Neural progenitor cell (in vitro differentiated cells): ENCODE measurements at regions not wholly inside any gene's neighbourhood (a gene's known extent, or its start where the extent isn't known, plus 50 kb on each side); places are given as distances from the start of the nearest gene placed in this dataset.

Source experiments
- DNase-seq: peaks from one replicate; pipeline ENCODE4 v3.0.0-alpha.2; 2016; ENCODE audit warnings: low spot score
- H2AFZ ChIP-seq: fragments of 200-600 bp; sonication (generic); replicated peaks from 2 replicates; pipeline ENCODE4 v1.6.1; 2016; ENCODE audit warnings: antibody characterized with exemption
- H3F3A ChIP-seq: fragments of 200-600 bp; sonication (generic); 2 replicates; pipeline ENCODE4 v1.6.1; 2016; ENCODE audit warnings: antibody characterized with exemption, low read depth
- H3K27ac ChIP-seq: fragments of 200-600 bp; sonication (generic); 2 replicates; pipeline ENCODE4 v1.5.1; 2016; ENCODE audit warnings: mild to moderate bottlenecking
- H3K27me3 ChIP-seq: fragments of 200-600 bp; sonication (generic); 2 replicates; pipeline ENCODE4 v1.6.1; 2016; ENCODE audit warnings: mild to moderate bottlenecking, moderate library complexity
- H3K36me3 ChIP-seq: fragments of 200-600 bp; sonication (generic); 2 replicates; pipeline ENCODE4 v1.5.1; 2016
- H3K4me1 ChIP-seq: fragments of 200-600 bp; sonication (generic); 2 replicates; pipeline ENCODE4 v1.6.1; 2016; ENCODE audit warnings: mixed run types
- H3K4me2 ChIP-seq: fragments of 200-600 bp; sonication (generic); 2 replicates; pipeline ENCODE4 v1.6.1; 2016
- H3K4me3 ChIP-seq: fragments of 200-600 bp; sonication (generic); 2 replicates; pipeline ENCODE4 v1.5.1; 2016
- H3K79me2 ChIP-seq: fragments of 200-600 bp; sonication (generic); 2 replicates; pipeline ENCODE4 v1.6.1; 2016; ENCODE audit warnings: low read depth
- H3K9ac ChIP-seq: fragments of 200-600 bp; sonication (generic); 2 replicates; pipeline ENCODE4 v1.6.1; 2016
- H3K9me3 ChIP-seq: fragments of 200-600 bp; sonication (generic); 2 replicates; pipeline ENCODE4 v1.5.1; 2016; ENCODE audit warnings: low read depth
- H4K20me1 ChIP-seq: fragments of 200-600 bp; sonication (generic); 2 replicates; pipeline ENCODE4 v1.6.1; 2016; ENCODE audit warnings: low read depth
- H3K27ac Mint-ChIP-seq: 3 replicates; pipeline ENCODE4 v1.8.0; 2021; ENCODE audit warnings: mixed read lengths
- H3K27me3 Mint-ChIP-seq: 2 replicates; pipeline ENCODE4 v1.8.0; 2022; ENCODE audit warnings: low read depth, mild to moderate bottlenecking, inconsistent platforms, moderate library complexity, mixed read lengths; ENCODE audit not compliant: insufficient read depth
- H3K36me3 Mint-ChIP-seq: 3 replicates; pipeline ENCODE4 v1.8.0; 2021; ENCODE audit warnings: mixed read lengths
- H3K4me1 Mint-ChIP-seq: 3 replicates; pipeline ENCODE4 v1.8.0; 2021; ENCODE audit warnings: mixed read lengths
- H3K4me3 Mint-ChIP-seq: 3 replicates; pipeline ENCODE4 v1.8.0; 2021; ENCODE audit warnings: mild to moderate bottlenecking, moderate library complexity, mixed read lengths
- H3K9me3 Mint-ChIP-seq: 3 replicates; pipeline ENCODE4 v1.8.0; 2020; ENCODE audit warnings: mixed read lengths
- CTCF ChIP-seq: fragments of 200-600 bp; sonication (generic); IDR thresholded peaks from 2 replicates; pipeline ENCODE4 v1.5.1; 2017; ENCODE audit warnings: antibody characterized with exemption, mild to moderate bottlenecking
- EZH2 ChIP-seq: fragments of 200-600 bp; sonication (generic); IDR thresholded peaks from 2 replicates; pipeline ENCODE4 v1.6.1; 2017; ENCODE audit warnings: antibody characterized with exemption, mild to moderate bottlenecking, moderate library complexity
- EZH2phosphoT487 ChIP-seq: fragments of 200-600 bp; sonication (generic); IDR thresholded peaks from 2 replicates; pipeline ENCODE4 v1.6.1; 2017; ENCODE audit warnings: antibody characterized with exemption

DNA sequence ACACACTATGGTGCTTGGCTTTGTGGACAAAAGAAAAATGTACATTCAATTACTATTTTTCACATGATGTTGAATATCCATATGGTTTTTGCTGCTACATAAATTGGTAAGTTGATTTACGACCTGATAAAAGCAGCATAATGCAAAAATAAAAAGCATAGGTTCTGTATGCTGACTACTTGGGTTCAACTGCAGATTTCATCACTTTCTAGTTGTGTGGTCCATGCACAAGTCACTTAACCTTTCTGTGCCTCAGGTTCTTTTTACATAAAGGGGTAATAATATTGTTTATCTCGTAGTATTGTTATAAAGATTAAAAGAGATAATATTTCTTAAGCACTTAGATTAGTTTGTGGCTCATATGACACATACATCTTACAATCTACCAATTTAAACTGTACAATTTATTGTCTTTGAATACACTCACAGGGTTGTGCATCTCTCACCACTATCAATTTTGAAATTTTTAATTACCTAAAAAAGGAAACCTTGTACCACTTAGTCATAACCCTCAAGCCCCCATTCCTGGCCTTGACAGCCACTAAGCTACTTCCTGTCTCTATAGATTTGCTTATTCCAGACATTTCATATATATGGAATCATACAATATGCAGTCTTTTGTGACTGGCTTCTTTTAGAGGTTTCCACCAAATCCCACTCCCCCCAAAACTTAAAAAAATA is 1443.9 kb downstream of the SUCLG1 start:
- Histone ChIP-seq H3K27ac (no peak overlapping the region), H2AFZ (no peak overlapping the region), H3K9ac (no peak overlapping the region), H3K4me2 (no peak overlapping the region), H4K20me1 (no peaks in the 10 kb centered on the region), H3K4me1 (no peaks in the 10 kb centered on the region), H3K4me3 (no peak overlapping the region), H3K27me3 (no peaks in the 10 kb centered on the region), H3K79me2 (no peaks in the 10 kb centered on the region), H3K36me3 (no peaks in the 10 kb centered on the region), H3F3A (no peaks in the 10 kb centered on the region), H3K9me3 (no peaks in the 10 kb centered on the region)
- Mint-ChIP-seq H3K4me3 (no peak overlapping the region), H3K27me3 (no peaks in the 10 kb centered on the region), H3K27ac (no peak overlapping the region), H3K36me3 (no peaks in the 10 kb centered on the region), H3K9me3 (no peaks in the 10 kb centered on the region), H3K4me1 (no peaks in the 10 kb centered on the region)
- TF ChIP-seq CTCF = no peak
- TF ChIP-seq EZH2 = no peak
- no peak for TF ChIP-seq EZH2phosphoT487
- no peak for DNase-seq

DNA sequence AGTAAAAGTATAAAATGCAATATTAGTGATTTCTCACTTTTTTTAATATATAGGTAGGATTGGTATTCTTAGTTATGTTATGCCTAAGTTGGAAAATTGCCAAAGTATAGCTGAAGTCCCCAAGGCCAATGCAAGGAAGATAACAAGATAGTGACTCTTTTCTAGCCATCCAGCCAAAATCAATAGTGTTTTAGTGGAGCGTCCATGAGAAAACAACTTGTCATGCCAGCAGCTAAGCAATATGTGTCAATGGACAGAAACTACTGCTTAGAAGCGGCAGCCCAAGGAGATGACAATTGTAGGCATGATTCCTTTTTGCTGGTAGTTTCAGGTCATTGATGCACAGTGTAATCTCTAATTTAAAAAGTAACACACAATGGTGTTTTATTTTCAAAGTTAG is 1444.6 kb downstream of the SUCLG1 start:
- Mint-ChIP-seq H3K27ac (no peak overlapping the region), H3K4me1 (no peaks in the 10 kb centered on the region), H3K9me3 (no peaks in the 10 kb centered on the region), H3K4me3 (no peak overlapping the region), H3K27me3 (no peaks in the 10 kb centered on the region), H3K36me3 (no peaks in the 10 kb centered on the region)
- Histone ChIP-seq H2AFZ (no peak overlapping the region), H4K20me1 (no peaks in the 10 kb centered on the region), H3K4me2 (no peak overlapping the region), H3K27ac (no peak overlapping the region), H3K27me3 (no peaks in the 10 kb centered on the region), H3K9me3 (no peaks in the 10 kb centered on the region), H3K9ac (no peak overlapping the region), H3K4me3 (no peak overlapping the region), H3F3A (no peaks in the 10 kb centered on the region), H3K4me1 (no peaks in the 10 kb centered on the region), H3K79me2 (no peaks in the 10 kb centered on the region), H3K36me3 (no peaks in the 10 kb centered on the region)
- DNase-seq = no peak
- TF ChIP-seq EZH2phosphoT487 (no peak), CTCF (no peak), EZH2 (no peak)

- DNase-seq = no peak
- Histone ChIP-seq H3K36me3 (no peaks in the 10 kb centered on the region), H3K4me2 (no peak overlapping the region), H4K20me1 (no peaks in the 10 kb centered on the region), H3K9ac (no peak overlapping the region), H3K27me3 (no peaks in the 10 kb centered on the region), H3K27ac (no peak overlapping the region), H3F3A (no peaks in the 10 kb centered on the region), H3K4me1 (no peaks in the 10 kb centered on the region), H3K79me2 (no peaks in the 10 kb centered on the region), H3K4me3 (no peak overlapping the region), H2AFZ (no peak overlapping the region), H3K9me3 (no peaks in the 10 kb centered on the region)
- TF ChIP-seq CTCF (no peak), EZH2phosphoT487 (no peak), EZH2 (no peak)
- no peaks in the 10 kb centered on the region for H3K27me3 Mint-ChIP-seq
- H3K27ac Mint-ChIP-seq = no peak overlapping the region
- no peaks in the 10 kb centered on the region for H3K9me3 Mint-ChIP-seq
- no peaks in the 10 kb centered on the region for H3K36me3 Mint-ChIP-seq
- no peak overlapping the region for H3K4me3 Mint-ChIP-seq
- H3K4me1 Mint-ChIP-seq = no peaks in the 10 kb centered on the region
Observed at GRCh38 chr2:83006961-83007360, 1452.1 kb downstream of the SUCLG1 start.
